ENCODE measurements at regions not wholly inside any gene's neighbourhood (a gene's known extent, or its start where the extent isn't known, plus 50 kb on each side); places are given as distances from the start of the nearest gene placed in this dataset.

GRCh38 chr6:6524951-6525350 lies 63.6 kb upstream of the LY86 start:
- 82% methylated on average over 1 of the region's 3 CpGs for WGBS (ENCODE audit: insufficient coverage)
- Mint-ChIP-seq H3K4me3 (no peak overlapping the region), H3K27me3 (ENCODE audit: low read depth in 3 of 3) (peaks cover 6 to 15% (median 8%) of the 10 kb centered on the region in 3 donors), H3K9me3 (peaks cover 0 to 6% (median 2%) of the 10 kb centered on the region in 7 donors), H3K36me3 (no peaks in the 10 kb centered on the region), H3K4me1 (peaks cover 8% of the 10 kb centered on the region), H3K27ac (no peak overlapping the region)
- H4K20me1 ChIP-seq (ENCODE audit: insufficient read depth, low read length): no peaks in the 10 kb centered on the region
- H3K27ac ChIP-seq (ENCODE audit: low read depth in 1 of 2, low read length in 2 of 2): no peak overlapping the region
- no peak for TF ChIP-seq CTCF (IDR thresholded peaks at IDR 0.05)
- no peak overlapping the region for H2AFZ ChIP-seq (ENCODE audit: insufficient read depth, low read depth, low read length, poor library complexity, severe bottlenecking)
- peaks cover 4 to 13% of the 10 kb centered on the region in 2 donors for H3K27me3 ChIP-seq (ENCODE audit: control insufficient read depth in 2 of 2, insufficient read depth in 2 of 2, low read length in 2 of 2)
- no peak for DNase-seq
- no peak overlapping the region for H3K4me2 ChIP-seq (replicated peaks; ENCODE audit: extremely low read depth, low read length, poor library complexity, severe bottlenecking)
- H3K4me3 ChIP-seq (replicated peaks in 1 of 3; ENCODE audit: low read depth in 2 of 3, low read length in 3 of 3): no peak overlapping the region
- H3K79me2 ChIP-seq (ENCODE audit: insufficient read depth, low read length): no peaks in the 10 kb centered on the region
- H3K4me1 ChIP-seq (ENCODE audit: control insufficient read depth in 1 of 2, insufficient read depth in 2 of 2, low read length in 2 of 2): peaks cover 0 to 4% of the 10 kb centered on the region in 2 donors
- H3K9me3 ChIP-seq (replicated peaks in 1 of 2; ENCODE audit: control insufficient read depth in 1 of 2, insufficient read depth in 1 of 2, low read length in 2 of 2): peaks cover 0 to under 1% of the 10 kb centered on the region in 2 donors
- no peak overlapping the region for H3K9ac ChIP-seq (ENCODE audit: insufficient read depth, low read length, poor library complexity, severe bottlenecking)
- intact Hi-C loops (cut with micrococcal nuclease): no loop called here
- no peaks in the 10 kb centered on the region for H3K36me3 ChIP-seq (replicated peaks in 1 of 2; ENCODE audit: control insufficient read depth in 1 of 2, insufficient read depth in 2 of 2, low read length in 2 of 2)

- no CpG with 5 or more reads among the region's 2 CpGs for WGBS (ENCODE audit: insufficient coverage)
- no peak overlapping the region for H3K27ac Mint-ChIP-seq
Measured at GRCh38 chr6:6525933-6526332, 62.6 kb upstream of the LY86 start.

More at GRCh38 chr6:6525933-6526332, 62.6 kb upstream of the LY86 start:
- DNase-seq: no peak
- H4K20me1 ChIP-seq (ENCODE audit: insufficient read depth, low read length): no peaks in the 10 kb centered on the region
- H3K4me3 ChIP-seq (replicated peaks in 1 of 3; ENCODE audit: low read depth in 2 of 3, low read length in 3 of 3): no peak overlapping the region
- no peaks in the 10 kb centered on the region for H3K36me3 Mint-ChIP-seq
- no peak overlapping the region for H3K9ac ChIP-seq (ENCODE audit: insufficient read depth, low read length, poor library complexity, severe bottlenecking)
- H3K79me2 ChIP-seq (ENCODE audit: insufficient read depth, low read length): no peaks in the 10 kb centered on the region
- no peak overlapping the region for H2AFZ ChIP-seq (ENCODE audit: insufficient read depth, low read depth, low read length, poor library complexity, severe bottlenecking)
- H3K9me3 ChIP-seq (replicated peaks in 1 of 2; ENCODE audit: control insufficient read depth in 1 of 2, insufficient read depth in 1 of 2, low read length in 2 of 2): peaks cover 0 to 2% of the 10 kb centered on the region in 2 donors
- H3K27me3 ChIP-seq (ENCODE audit: control insufficient read depth in 2 of 2, insufficient read depth in 2 of 2, low read length in 2 of 2): peaks cover 6 to 15% of the 10 kb centered on the region in 2 donors
- intact Hi-C loops (cut with micrococcal nuclease): no loop called here
- H3K4me1 Mint-ChIP-seq: peaks cover 8% of the 10 kb centered on the region
- H3K4me3 Mint-ChIP-seq: no peak overlapping the region
- H3K4me2 ChIP-seq (replicated peaks; ENCODE audit: extremely low read depth, low read length, poor library complexity, severe bottlenecking): no peak overlapping the region
- no peak for TF ChIP-seq CTCF (IDR thresholded peaks at IDR 0.05)
- H3K4me1 ChIP-seq (ENCODE audit: control insufficient read depth in 1 of 2, insufficient read depth in 2 of 2, low read length in 2 of 2): peaks cover 0 to 4% of the 10 kb centered on the region in 2 donors
- peaks cover 0 to 7% (median 2%) of the 10 kb centered on the region in 7 donors for H3K9me3 Mint-ChIP-seq
- H3K27ac ChIP-seq (ENCODE audit: low read depth in 1 of 2, low read length in 2 of 2): no peak overlapping the region
- peaks cover 6 to 15% (median 9%) of the 10 kb centered on the region in 3 donors for H3K27me3 Mint-ChIP-seq (ENCODE audit: low read depth in 3 of 3)
- no peaks in the 10 kb centered on the region for H3K36me3 ChIP-seq (replicated peaks in 1 of 2; ENCODE audit: control insufficient read depth in 1 of 2, insufficient read depth in 2 of 2, low read length in 2 of 2)

Measured in CD14-positive monocyte (primary cell).